ENCODE measurements at regions not wholly inside any gene's neighbourhood (a gene's known extent, or its start where the extent isn't known, plus 50 kb on each side); places are given as distances from the start of the nearest gene placed in this dataset.

GRCh38 chr2:217631115-217631514 is 371.7 kb downstream of the TNS1 start:
- no peaks in the 10 kb centered on the region for H3K27me3 ChIP-seq
- ATAC-seq = no peak
- no peak overlapping the region for H3K4me3 ChIP-seq
- WGBS (ENCODE audit: insufficient coverage, low coverage, low lambda C conversion rate, missing lambda C conversion rate) = 67% methylated on average over 10 of the region's 10 CpGs
- H3K36me3 ChIP-seq = no peaks in the 10 kb centered on the region
- no peaks in the 10 kb centered on the region for H3K4me1 ChIP-seq
- H3K27ac ChIP-seq = no peak overlapping the region
- no peak for DNase-seq
- TF ChIP-seq POLR2A (IDR thresholded peaks at IDR 0.05) = no peak
- TF ChIP-seq CTCF (IDR thresholded peaks at IDR 0.05) = no peak
- intact Hi-C loops (cut with DNase I) = no loop called here
- H3K9me3 ChIP-seq = no peaks in the 10 kb centered on the region

GRCh38 chr2:217629347-217629746 is 373.4 kb downstream of the TNS1 start:
- Histone ChIP-seq H3K4me1 (no peaks in the 10 kb centered on the region), H3K27me3 (no peaks in the 10 kb centered on the region), H3K36me3 (no peaks in the 10 kb centered on the region), H3K4me3 (no peak overlapping the region), H3K9me3 (no peaks in the 10 kb centered on the region), H3K27ac (no peak overlapping the region)
- DNase-seq (no peak), ATAC-seq (no peak)
- intact Hi-C loops (cut with DNase I) = no loop called here
- TF ChIP-seq CTCF (IDR thresholded peaks at IDR 0.05) (no peak), POLR2A (IDR thresholded peaks at IDR 0.05) (no peak)

GRCh38 chr2:217628061-217628460 is 374.7 kb downstream of the TNS1 start:
- DNase-seq (no peak), ATAC-seq (no peak)
- 57% methylated on average over 1 of the region's 2 CpGs for WGBS (ENCODE audit: insufficient coverage, low coverage, low lambda C conversion rate, missing lambda C conversion rate)
- Histone ChIP-seq H3K4me1 (no peaks in the 10 kb centered on the region), H3K27me3 (no peaks in the 10 kb centered on the region), H3K36me3 (no peaks in the 10 kb centered on the region), H3K9me3 (no peaks in the 10 kb centered on the region), H3K4me3 (no peak overlapping the region), H3K27ac (no peak overlapping the region)
- intact Hi-C loops (cut with DNase I) = no loop called here
- TF ChIP-seq POLR2A (IDR thresholded peaks at IDR 0.05) (no peak), CTCF (IDR thresholded peaks at IDR 0.05) (no peak)

- H3K27me3 ChIP-seq = no peaks in the 10 kb centered on the region
- 80% methylated on average over 5 of the region's 5 CpGs for WGBS (ENCODE audit: insufficient coverage, low coverage, low lambda C conversion rate, missing lambda C conversion rate)
- intact Hi-C loops (cut with DNase I) = no loop called here
- H3K36me3 ChIP-seq = no peaks in the 10 kb centered on the region
- peaks cover 0 to 4% (median 1%) of the 10 kb centered on the region in 4 donors for H3K4me1 ChIP-seq
- no peak overlapping the region for H3K4me3 ChIP-seq
- ATAC-seq (no peak), DNase-seq (no peak)
- H3K27ac ChIP-seq = no peak overlapping the region
- TF ChIP-seq POLR2A (IDR thresholded peaks at IDR 0.05) (no peak), CTCF (IDR thresholded peaks at IDR 0.05) (no peak)
- no peaks in the 10 kb centered on the region for H3K9me3 ChIP-seq
Measured at GRCh38 chr2:217626926-217627325, 375.9 kb downstream of the TNS1 start.

- no peaks in the 10 kb centered on the region for H3K36me3 ChIP-seq
- intact Hi-C loops (cut with DNase I) = no loop called here
- H3K4me1 ChIP-seq = peaks cover 0 to 8% (median 4%) of the 10 kb centered on the region in 4 donors
- H3K27ac ChIP-seq = no peak overlapping the region
- ATAC-seq (no peak), DNase-seq (no peak)
- H3K4me3 ChIP-seq = no peak overlapping the region
- WGBS (ENCODE audit: insufficient coverage, low coverage, low lambda C conversion rate, missing lambda C conversion rate) = 72% methylated on average over 4 of the region's 4 CpGs
- H3K27me3 ChIP-seq = no peaks in the 10 kb centered on the region
- no peak for TF ChIP-seq POLR2A (IDR thresholded peaks at IDR 0.05)
- no peak for TF ChIP-seq CTCF (IDR thresholded peaks at IDR 0.05)
- H3K9me3 ChIP-seq = no peaks in the 10 kb centered on the region
Measured at GRCh38 chr2:217625557-217626169, 377.1 kb downstream of the TNS1 start.
